ENCODE measurements at regions not wholly inside any gene's neighbourhood (a gene's known extent, or its start where the extent isn't known, plus 50 kb on each side); places are given as distances from the start of the nearest gene placed in this dataset.

DNA sequence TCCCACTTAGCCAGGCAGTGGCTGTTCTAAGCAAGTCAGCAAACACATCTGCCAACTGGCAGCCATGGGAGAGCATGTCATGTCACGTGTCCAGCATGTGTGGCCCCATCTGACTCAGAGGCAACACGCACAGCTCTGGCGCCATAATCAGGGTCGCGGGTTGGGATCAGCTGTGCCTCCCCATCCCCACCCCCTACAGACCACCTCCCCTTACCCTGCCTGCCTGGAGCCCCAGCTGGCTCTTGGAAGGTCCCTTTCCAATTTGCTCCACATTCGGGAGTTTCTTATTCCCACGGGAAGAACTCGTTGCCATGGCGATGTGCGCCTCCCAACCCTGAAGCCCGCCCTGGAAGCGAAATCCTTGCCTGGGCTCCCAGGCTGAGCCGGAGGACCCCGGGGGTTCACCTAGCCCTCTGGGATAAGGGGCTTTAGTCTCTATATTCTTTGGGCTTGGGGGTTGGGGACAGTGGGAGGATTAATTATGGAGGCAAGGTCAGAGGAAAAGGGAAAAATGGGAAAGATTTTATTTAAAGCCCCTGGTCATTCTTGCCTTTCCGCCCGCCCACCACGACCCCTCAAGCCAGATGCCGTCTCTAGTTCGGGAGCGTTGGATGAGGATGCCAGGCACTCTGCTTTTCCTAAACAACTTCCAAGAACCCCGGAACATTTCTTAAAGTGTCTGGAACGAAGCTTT is 283.7 kb downstream of the ZEB1 start (continued):
- TF ChIP-seq, protein P1, sequence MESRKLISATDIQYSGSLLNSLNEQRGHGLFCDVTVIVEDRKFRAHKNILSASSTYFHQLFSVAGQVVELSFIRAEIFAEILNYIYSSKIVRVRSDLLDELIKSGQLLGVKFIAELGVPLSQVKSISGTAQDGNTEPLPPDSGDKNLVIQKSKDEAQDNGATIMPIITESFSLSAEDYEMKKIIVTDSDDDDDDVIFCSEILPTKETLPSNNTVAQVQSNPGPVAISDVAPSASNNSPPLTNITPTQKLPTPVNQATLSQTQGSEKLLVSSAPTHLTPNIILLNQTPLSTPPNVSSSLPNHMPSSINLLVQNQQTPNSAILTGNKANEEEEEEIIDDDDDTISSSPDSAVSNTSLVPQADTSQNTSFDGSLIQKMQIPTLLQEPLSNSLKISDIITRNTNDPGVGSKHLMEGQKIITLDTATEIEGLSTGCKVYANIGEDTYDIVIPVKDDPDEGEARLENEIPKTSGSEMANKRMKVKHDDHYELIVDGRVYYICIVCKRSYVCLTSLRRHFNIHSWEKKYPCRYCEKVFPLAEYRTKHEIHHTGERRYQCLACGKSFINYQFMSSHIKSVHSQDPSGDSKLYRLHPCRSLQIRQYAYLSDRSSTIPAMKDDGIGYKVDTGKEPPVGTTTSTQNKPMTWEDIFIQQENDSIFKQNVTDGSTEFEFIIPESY (CRISPR knock-in tag; IDR thresholded peaks at IDR 0.05) = peak; percentile 64
- TF ChIP-seq, protein P2, sequence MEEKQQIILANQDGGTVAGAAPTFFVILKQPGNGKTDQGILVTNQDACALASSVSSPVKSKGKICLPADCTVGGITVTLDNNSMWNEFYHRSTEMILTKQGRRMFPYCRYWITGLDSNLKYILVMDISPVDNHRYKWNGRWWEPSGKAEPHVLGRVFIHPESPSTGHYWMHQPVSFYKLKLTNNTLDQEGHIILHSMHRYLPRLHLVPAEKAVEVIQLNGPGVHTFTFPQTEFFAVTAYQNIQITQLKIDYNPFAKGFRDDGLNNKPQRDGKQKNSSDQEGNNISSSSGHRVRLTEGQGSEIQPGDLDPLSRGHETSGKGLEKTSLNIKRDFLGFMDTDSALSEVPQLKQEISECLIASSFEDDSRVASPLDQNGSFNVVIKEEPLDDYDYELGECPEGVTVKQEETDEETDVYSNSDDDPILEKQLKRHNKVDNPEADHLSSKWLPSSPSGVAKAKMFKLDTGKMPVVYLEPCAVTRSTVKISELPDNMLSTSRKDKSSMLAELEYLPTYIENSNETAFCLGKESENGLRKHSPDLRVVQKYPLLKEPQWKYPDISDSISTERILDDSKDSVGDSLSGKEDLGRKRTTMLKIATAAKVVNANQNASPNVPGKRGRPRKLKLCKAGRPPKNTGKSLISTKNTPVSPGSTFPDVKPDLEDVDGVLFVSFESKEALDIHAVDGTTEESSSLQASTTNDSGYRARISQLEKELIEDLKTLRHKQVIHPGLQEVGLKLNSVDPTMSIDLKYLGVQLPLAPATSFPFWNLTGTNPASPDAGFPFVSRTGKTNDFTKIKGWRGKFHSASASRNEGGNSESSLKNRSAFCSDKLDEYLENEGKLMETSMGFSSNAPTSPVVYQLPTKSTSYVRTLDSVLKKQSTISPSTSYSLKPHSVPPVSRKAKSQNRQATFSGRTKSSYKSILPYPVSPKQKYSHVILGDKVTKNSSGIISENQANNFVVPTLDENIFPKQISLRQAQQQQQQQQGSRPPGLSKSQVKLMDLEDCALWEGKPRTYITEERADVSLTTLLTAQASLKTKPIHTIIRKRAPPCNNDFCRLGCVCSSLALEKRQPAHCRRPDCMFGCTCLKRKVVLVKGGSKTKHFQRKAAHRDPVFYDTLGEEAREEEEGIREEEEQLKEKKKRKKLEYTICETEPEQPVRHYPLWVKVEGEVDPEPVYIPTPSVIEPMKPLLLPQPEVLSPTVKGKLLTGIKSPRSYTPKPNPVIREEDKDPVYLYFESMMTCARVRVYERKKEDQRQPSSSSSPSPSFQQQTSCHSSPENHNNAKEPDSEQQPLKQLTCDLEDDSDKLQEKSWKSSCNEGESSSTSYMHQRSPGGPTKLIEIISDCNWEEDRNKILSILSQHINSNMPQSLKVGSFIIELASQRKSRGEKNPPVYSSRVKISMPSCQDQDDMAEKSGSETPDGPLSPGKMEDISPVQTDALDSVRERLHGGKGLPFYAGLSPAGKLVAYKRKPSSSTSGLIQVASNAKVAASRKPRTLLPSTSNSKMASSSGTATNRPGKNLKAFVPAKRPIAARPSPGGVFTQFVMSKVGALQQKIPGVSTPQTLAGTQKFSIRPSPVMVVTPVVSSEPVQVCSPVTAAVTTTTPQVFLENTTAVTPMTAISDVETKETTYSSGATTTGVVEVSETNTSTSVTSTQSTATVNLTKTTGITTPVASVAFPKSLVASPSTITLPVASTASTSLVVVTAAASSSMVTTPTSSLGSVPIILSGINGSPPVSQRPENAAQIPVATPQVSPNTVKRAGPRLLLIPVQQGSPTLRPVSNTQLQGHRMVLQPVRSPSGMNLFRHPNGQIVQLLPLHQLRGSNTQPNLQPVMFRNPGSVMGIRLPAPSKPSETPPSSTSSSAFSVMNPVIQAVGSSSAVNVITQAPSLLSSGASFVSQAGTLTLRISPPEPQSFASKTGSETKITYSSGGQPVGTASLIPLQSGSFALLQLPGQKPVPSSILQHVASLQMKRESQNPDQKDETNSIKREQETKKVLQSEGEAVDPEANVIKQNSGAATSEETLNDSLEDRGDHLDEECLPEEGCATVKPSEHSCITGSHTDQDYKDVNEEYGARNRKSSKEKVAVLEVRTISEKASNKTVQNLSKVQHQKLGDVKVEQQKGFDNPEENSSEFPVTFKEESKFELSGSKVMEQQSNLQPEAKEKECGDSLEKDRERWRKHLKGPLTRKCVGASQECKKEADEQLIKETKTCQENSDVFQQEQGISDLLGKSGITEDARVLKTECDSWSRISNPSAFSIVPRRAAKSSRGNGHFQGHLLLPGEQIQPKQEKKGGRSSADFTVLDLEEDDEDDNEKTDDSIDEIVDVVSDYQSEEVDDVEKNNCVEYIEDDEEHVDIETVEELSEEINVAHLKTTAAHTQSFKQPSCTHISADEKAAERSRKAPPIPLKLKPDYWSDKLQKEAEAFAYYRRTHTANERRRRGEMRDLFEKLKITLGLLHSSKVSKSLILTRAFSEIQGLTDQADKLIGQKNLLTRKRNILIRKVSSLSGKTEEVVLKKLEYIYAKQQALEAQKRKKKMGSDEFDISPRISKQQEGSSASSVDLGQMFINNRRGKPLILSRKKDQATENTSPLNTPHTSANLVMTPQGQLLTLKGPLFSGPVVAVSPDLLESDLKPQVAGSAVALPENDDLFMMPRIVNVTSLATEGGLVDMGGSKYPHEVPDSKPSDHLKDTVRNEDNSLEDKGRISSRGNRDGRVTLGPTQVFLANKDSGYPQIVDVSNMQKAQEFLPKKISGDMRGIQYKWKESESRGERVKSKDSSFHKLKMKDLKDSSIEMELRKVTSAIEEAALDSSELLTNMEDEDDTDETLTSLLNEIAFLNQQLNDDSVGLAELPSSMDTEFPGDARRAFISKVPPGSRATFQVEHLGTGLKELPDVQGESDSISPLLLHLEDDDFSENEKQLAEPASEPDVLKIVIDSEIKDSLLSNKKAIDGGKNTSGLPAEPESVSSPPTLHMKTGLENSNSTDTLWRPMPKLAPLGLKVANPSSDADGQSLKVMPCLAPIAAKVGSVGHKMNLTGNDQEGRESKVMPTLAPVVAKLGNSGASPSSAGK (IDR thresholded peaks at IDR 0.05) = peak; percentile 26; the same call in 1 of the 2 replicates
